ENCODE measurements at regions not wholly inside any gene's neighbourhood (a gene's known extent, or its start where the extent isn't known, plus 50 kb on each side); places are given as distances from the start of the nearest gene placed in this dataset.

DNA sequence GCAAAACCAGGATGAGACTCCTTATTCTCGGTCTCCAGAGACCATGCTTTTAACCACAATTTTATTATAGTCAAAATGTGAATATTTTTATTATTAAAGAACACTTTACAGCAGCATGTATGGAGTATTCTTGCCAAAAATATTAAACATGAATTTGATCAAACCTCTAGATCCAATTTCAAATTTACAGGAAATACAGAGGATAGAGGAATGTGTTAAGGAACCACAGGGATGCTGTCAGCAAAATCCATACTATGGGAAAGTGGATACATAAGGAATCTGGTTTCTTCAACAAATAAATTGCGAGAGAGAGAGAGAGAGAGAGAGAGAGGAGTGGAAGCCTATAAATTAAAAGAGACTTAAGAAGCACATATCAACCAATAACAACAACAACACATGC, 348.2 kb upstream of the NUDT12 start:
- TF ChIP-seq, protein P1, sequence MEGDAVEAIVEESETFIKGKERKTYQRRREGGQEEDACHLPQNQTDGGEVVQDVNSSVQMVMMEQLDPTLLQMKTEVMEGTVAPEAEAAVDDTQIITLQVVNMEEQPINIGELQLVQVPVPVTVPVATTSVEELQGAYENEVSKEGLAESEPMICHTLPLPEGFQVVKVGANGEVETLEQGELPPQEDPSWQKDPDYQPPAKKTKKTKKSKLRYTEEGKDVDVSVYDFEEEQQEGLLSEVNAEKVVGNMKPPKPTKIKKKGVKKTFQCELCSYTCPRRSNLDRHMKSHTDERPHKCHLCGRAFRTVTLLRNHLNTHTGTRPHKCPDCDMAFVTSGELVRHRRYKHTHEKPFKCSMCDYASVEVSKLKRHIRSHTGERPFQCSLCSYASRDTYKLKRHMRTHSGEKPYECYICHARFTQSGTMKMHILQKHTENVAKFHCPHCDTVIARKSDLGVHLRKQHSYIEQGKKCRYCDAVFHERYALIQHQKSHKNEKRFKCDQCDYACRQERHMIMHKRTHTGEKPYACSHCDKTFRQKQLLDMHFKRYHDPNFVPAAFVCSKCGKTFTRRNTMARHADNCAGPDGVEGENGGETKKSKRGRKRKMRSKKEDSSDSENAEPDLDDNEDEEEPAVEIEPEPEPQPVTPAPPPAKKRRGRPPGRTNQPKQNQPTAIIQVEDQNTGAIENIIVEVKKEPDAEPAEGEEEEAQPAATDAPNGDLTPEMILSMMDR (IDR thresholded peaks at IDR 0.05; ENCODE audit: low read depth, low read length, missing input control), result no peak
- TF ChIP-seq EGR1 (IDR thresholded peaks at IDR 0.05; ENCODE audit: low read depth in 2 of 2) (no peak), NR2F2 (IDR thresholded peaks at IDR 0.05) (no peak), YY1 (IDR thresholded peaks at IDR 0.05) (no peak), TAF1 (conservative IDR thresholded peaks at IDR 0.05) (no peak), RAD21 (IDR thresholded peaks at IDR 0.05) (no peak)

Measured in liver (tissue), 3 donors.